ENCODE measurements at regions not wholly inside any gene's neighbourhood (a gene's known extent, or its start where the extent isn't known, plus 50 kb on each side); places are given as distances from the start of the nearest gene placed in this dataset.

- TF ChIP-seq CTCF (conservative IDR thresholded peaks at IDR 0.05; ENCODE audit: low read depth, low read length) (no peak), EZH2 (IDR thresholded peaks at IDR 0.05; ENCODE audit: borderline replicate concordance, low read depth, low read length, poor library complexity, severe bottlenecking) (no peak)
These were observed 569.3 kb upstream of the CCDC179 start for GRCh38 chr11:23429569-23429968.
